Ectodermal cell (in vitro differentiated cells): ENCODE measurements at regions not wholly inside any gene's neighbourhood (a gene's known extent, or its start where the extent isn't known, plus 50 kb on each side); places are given as distances from the start of the nearest gene placed in this dataset.

Experiments
- H3K27ac ChIP-seq: 2 replicates; pipeline ENCODE4 v1.7.0; 2013; ENCODE audit warnings: mild to moderate bottlenecking, low read depth, low read length; ENCODE audit not compliant: insufficient read depth, poor library complexity, severe bottlenecking
- H3K27me3 ChIP-seq: 2 replicates; pipeline ENCODE4 v1.7.0; 2013; ENCODE audit warnings: mild to moderate bottlenecking, low read length; ENCODE audit not compliant: insufficient read depth, control insufficient read depth, poor library complexity, severe bottlenecking
- H3K36me3 ChIP-seq: one replicate; pipeline ENCODE4 v1.7.0; 2013; ENCODE audit warnings: low read length; ENCODE audit not compliant: control insufficient read depth, insufficient read depth
- H3K4me1 ChIP-seq: one replicate; pipeline ENCODE4 v1.7.0; 2013; ENCODE audit warnings: low read length; ENCODE audit not compliant: control insufficient read depth, insufficient read depth
- H3K4me3 ChIP-seq: 2 replicates; pipeline ENCODE4 v1.7.0; 2013; ENCODE audit warnings: low read depth, low read length, control low read depth; ENCODE audit not compliant: insufficient read depth
- H3K9me3 ChIP-seq: 2 replicates; pipeline ENCODE4 v1.7.0; 2013; ENCODE audit warnings: mild to moderate bottlenecking, low read length, moderate library complexity; ENCODE audit not compliant: control insufficient read depth
- WGBS, 2 experiments: methylation state at CpG; one replicate each; pipeline ENCODE4 v1.1.7; 2013; ENCODE audit warnings: missing lambda C conversion rate in 2 of 2; 5-methylcytosine and 5-hydroxymethylcytosine counted together

- 95 to 96% methylated on average over 8 of the region's 8 CpGs for WGBS, 2 experiments
- Histone ChIP-seq H3K27ac (no peak overlapping the region), H3K4me3 (no peak overlapping the region)
These were observed 165.7 kb upstream of the RTL1 start for GRCh38 chr14:101069228-101069549.

GRCh38 chr14:101069666-101070362 lies 166.3 kb upstream of the RTL1 start:
- 93 to 96% methylated on average over 11 of the region's 11 CpGs for WGBS, 2 experiments
- no peak overlapping the region for H3K27ac ChIP-seq
- peaks cover 14% of the 10 kb centered on the region for H3K27me3 ChIP-seq
- H3K36me3 ChIP-seq: no peaks in the 10 kb centered on the region
- no peaks in the 10 kb centered on the region for H3K9me3 ChIP-seq
- peaks cover 14% of the 10 kb centered on the region for H3K4me1 ChIP-seq
- H3K4me3 ChIP-seq: no peak overlapping the region

More at GRCh38 chr14:101069228-101069549, 165.7 kb upstream of the RTL1 start:
- no peaks in the 10 kb centered on the region for H3K9me3 ChIP-seq
- peaks cover 14% of the 10 kb centered on the region for H3K27me3 ChIP-seq
- peaks cover 14% of the 10 kb centered on the region for H3K4me1 ChIP-seq
- H3K36me3 ChIP-seq: no peaks in the 10 kb centered on the region

DNA sequence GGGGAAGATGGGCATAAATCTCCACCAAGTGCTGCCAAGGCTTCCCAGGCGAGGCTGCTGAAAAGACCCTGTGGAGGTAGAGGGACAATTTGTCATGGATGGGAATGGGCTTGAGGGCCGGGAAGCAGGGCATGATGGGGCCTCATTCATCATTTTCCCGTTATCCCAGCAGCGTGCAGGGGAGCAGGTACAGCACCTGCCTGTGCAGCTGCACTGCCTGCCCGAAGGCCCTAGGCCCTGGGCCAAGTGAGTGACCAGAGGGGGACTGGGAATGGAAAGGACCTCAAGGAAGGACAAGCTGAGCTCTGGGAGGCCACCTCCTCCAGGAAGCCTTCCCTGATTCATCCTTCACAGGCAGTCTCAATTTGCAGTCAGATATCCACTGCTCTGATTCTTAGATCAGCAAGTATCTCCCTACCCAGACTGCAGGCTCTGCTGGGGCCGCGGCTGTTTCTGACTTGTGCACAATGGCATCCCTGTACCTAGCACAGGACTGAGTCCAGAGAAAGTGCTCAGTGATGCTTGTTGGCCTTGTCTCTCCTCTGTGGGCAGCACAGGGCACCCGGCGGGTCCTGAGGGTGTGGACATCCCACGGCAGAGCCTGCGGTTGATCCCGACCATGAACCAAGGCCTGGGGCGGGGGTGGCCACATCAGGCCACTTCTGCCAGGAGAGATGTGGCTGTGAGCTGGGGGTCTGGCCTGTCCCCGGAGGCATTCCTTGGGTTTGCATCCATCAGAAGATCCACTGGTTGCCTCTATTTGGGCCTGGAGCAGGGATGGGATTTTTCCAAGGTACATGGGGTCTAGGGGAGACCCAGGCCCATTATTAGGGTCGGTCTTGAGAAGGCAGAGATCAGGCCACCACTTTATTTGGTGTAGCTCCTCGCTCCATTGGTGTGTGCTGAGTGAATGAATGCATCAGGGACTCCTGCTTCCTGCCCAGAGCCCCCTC lies 167.3 kb upstream of the RTL1 start:
- H3K27ac ChIP-seq: no peak overlapping the region

GRCh38 chr14:101071493-101071906 lies 168.0 kb upstream of the RTL1 start:
- Histone ChIP-seq H3K27me3 (peaks cover 21% of the 10 kb centered on the region), H3K36me3 (no peaks in the 10 kb centered on the region), H3K4me3 (no peak overlapping the region), H3K27ac (no peak overlapping the region), H3K9me3 (no peaks in the 10 kb centered on the region), H3K4me1 (peaks cover 14% of the 10 kb centered on the region)
- 89 to 91% methylated on average over 12 of the region's 12 CpGs for WGBS, 2 experiments

More for the DNA sequence above, 167.3 kb upstream of the RTL1 start:
- peaks cover 14% of the 10 kb centered on the region for H3K4me1 ChIP-seq
- no peaks in the 10 kb centered on the region for H3K9me3 ChIP-seq
- no peaks in the 10 kb centered on the region for H3K36me3 ChIP-seq
- peaks cover 14% of the 10 kb centered on the region for H3K27me3 ChIP-seq
- no peak overlapping the region for H3K4me3 ChIP-seq
- WGBS, 2 experiments: 94 to 95% methylated on average over 16 of the region's 16 CpGs

GRCh38 chr14:101072070-101072469 lies 168.5 kb upstream of the RTL1 start:
- H3K27ac ChIP-seq: no peak overlapping the region
- no peaks in the 10 kb centered on the region for H3K36me3 ChIP-seq
- peaks cover 27% of the 10 kb centered on the region for H3K27me3 ChIP-seq
- H3K4me1 ChIP-seq: peaks cover 17% of the 10 kb centered on the region
- H3K9me3 ChIP-seq: no peaks in the 10 kb centered on the region
- H3K4me3 ChIP-seq: no peak overlapping the region
- WGBS, 2 experiments: 86 to 89% methylated on average over 10 of the region's 10 CpGs

DNA sequence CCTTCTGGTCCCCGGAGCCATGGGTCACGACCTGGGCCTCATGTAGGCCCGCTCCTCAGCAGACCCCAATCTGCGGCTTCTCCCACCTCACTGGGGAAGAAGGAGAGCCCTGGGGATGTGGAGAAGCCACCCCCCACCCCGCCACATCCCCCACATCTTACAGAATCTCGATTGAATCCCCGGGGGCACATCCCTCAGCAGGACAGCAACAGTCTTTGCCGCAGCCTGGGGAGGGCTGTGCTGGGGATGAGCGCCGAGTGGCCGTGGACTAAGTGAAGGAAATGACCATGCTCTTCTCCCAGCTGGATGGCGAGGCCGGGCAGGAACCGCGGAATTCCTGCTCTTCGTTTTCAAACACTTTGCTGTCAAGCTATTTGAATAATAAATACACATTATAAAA lies 169.0 kb upstream of the RTL1 start:
- WGBS, 2 experiments: 43 to 61% methylated on average over 13 to 15 of the region's 16 CpGs
- H3K36me3 ChIP-seq: no peaks in the 10 kb centered on the region
- no peaks in the 10 kb centered on the region for H3K9me3 ChIP-seq
- H3K27ac ChIP-seq: no peak overlapping the region
- H3K4me3 ChIP-seq: no peak overlapping the region
- H3K4me1 ChIP-seq: peaks cover 21% of the 10 kb centered on the region
- peaks cover 31% of the 10 kb centered on the region for H3K27me3 ChIP-seq

GRCh38 chr14:101072945-101073597 lies 169.5 kb upstream of the RTL1 start:
- Histone ChIP-seq H3K36me3 (no peaks in the 10 kb centered on the region), H3K4me3 (no peak overlapping the region), H3K27me3 (peaks cover 37% of the 10 kb centered on the region), H3K27ac (no peak overlapping the region), H3K9me3 (no peaks in the 10 kb centered on the region), H3K4me1 (peaks cover 21% of the 10 kb centered on the region)
- 33 to 34% methylated on average over 28 of the region's 28 CpGs for WGBS, 2 experiments

GRCh38 chr14:101073598-101073965 lies 170.1 kb upstream of the RTL1 start:
- H3K27me3 ChIP-seq: peaks cover 42% of the 10 kb centered on the region
- H3K36me3 ChIP-seq: no peaks in the 10 kb centered on the region
- no peak overlapping the region for H3K4me3 ChIP-seq
- 38 to 46% methylated on average over 7 of the region's 7 CpGs for WGBS, 2 experiments
- no peaks in the 10 kb centered on the region for H3K9me3 ChIP-seq
- peaks cover 21% of the 10 kb centered on the region for H3K4me1 ChIP-seq
- H3K27ac ChIP-seq: no peak overlapping the region

DNA sequence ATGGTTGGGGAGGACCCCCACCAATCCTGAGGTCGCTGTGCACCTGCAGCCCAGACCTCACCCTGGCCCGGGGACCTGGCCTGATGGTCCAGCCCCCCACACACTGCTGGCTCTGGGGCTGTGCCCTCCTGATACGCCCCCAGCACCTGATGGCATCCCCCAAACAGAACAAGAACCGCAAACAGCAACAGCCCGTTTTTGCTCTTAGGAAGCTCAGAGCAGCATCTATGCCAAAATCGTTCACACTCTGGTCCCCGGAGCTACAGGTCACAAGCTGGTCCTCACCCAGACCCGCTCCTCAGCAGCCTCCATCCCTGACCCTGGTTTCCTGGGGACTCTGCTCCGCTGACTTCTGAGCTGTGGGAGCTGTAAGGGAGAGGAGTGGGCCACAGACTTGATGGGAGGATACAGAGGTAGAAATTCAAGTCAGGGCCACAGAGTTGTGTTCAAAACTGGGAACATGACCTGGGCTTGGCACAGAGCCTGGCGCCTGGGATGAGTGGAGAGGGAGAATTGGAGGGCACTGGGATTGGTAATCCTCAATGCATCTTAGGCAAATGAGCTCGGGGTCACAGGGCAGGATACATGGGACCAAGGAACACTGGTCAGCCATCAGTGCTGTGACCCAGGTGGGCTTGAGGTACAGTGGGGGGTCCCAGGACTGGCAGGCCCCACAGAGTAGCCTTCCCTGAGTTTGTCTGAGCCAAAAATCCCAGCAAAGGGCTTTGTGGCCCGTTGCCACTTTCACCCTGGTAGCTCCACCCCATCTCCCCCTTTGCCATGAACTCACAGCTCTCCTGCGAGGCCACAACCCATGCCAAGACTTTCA lies 170.9 kb upstream of the RTL1 start:
- Histone ChIP-seq H3K27ac (no peak overlapping the region), H3K4me1 (peaks cover 21% of the 10 kb centered on the region), H3K36me3 (no peaks in the 10 kb centered on the region), H3K27me3 (peaks cover 45% of the 10 kb centered on the region), H3K4me3 (no peak overlapping the region), H3K9me3 (no peaks in the 10 kb centered on the region)
- WGBS, 2 experiments: 91 to 92% methylated on average over 13 of the region's 13 CpGs
